Nephron (organoid): ENCODE measurements at regions not wholly inside any gene's neighbourhood (a gene's known extent, or its start where the extent isn't known, plus 50 kb on each side); places are given as distances from the start of the nearest gene placed in this dataset.

ENCODE experiments used
- H3K27ac Mint-ChIP-seq, 3 experiments: 2 replicates each; pipeline ENCODE4 v1.8.0; 2020; ENCODE audit warnings: mixed read lengths in 3 of 3, mild to moderate bottlenecking in 2 of 3, moderate library complexity in 1 of 3
- H3K27me3 Mint-ChIP-seq: 2 replicates; pipeline ENCODE4 v1.8.0; 2021; ENCODE audit warnings: low read depth, mild to moderate bottlenecking, moderate library complexity, mixed read lengths
- H3K36me3 Mint-ChIP-seq: 2 replicates; pipeline ENCODE4 v1.8.0; 2020; ENCODE audit warnings: low read depth, mixed read lengths
- H3K4me1 Mint-ChIP-seq: 2 replicates; pipeline ENCODE4 v1.8.0; 2020; ENCODE audit warnings: mixed read lengths
- H3K4me3 Mint-ChIP-seq, 3 experiments: 2 replicates each; pipeline ENCODE4 v1.8.0; 2020; ENCODE audit warnings: mild to moderate bottlenecking in 3 of 3, mixed read lengths in 3 of 3, moderate library complexity in 2 of 3
- H3K9me3 Mint-ChIP-seq: 2 replicates; pipeline ENCODE4 v1.8.0; 2020; ENCODE audit warnings: mixed read lengths
- CTCF ChIP-seq, 3 experiments: fragments of 200-600 bp; sonication (generic); IDR thresholded peaks; one replicate each; pipeline ENCODE4 v1.5.0; 2021; ENCODE audit warnings: antibody characterized with exemption in 3 of 3; ENCODE audit not compliant: unreplicated experiment in 3 of 3

DNA sequence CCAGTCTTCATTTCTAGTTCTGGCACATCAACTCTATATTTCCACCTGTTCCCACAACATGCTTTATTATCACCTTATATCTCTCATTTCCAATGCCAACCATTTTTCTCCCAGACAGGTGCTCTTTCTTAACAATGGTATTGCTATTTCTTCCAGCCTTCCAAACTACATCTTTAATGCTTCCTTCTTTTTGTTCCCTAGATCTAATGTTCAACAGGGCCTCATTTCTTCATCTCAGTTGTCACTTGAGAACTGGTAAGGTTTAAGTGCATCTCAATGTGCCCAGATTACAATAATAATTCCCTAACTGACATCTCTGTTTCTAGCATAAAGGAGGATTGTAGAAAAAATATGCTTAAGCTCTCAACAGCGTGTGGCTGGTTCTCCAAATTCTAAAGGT is 272.6 kb downstream of the COX7C start:
- Mint-ChIP-seq H3K36me3 (no peaks in the 10 kb centered on the region), H3K27ac (no peak overlapping the region), H3K27me3 (no peaks in the 10 kb centered on the region), H3K4me1 (peaks cover 6% of the 10 kb centered on the region), H3K4me3 (no peak overlapping the region), H3K9me3 (no peaks in the 10 kb centered on the region)
- no peak for TF ChIP-seq CTCF (IDR thresholded peaks at IDR 0.05; ENCODE audit: unreplicated experiment in 3 of 3)

GRCh38 chr5:86894056-86894455 is 276.3 kb downstream of the COX7C start:
- Mint-ChIP-seq H3K36me3 (no peaks in the 10 kb centered on the region), H3K4me3 (no peak overlapping the region)

GRCh38 chr5:86896916-86897315 is 279.2 kb downstream of the COX7C start:
- H3K36me3 Mint-ChIP-seq: no peaks in the 10 kb centered on the region
- H3K4me1 Mint-ChIP-seq: no peaks in the 10 kb centered on the region
- H3K27me3 Mint-ChIP-seq: no peaks in the 10 kb centered on the region
- H3K27ac Mint-ChIP-seq: no peak overlapping the region
- H3K9me3 Mint-ChIP-seq: no peaks in the 10 kb centered on the region
- no peak for TF ChIP-seq CTCF (IDR thresholded peaks at IDR 0.05; ENCODE audit: unreplicated experiment in 3 of 3)
- no peak overlapping the region for H3K4me3 Mint-ChIP-seq

More at GRCh38 chr5:86894056-86894455, 276.3 kb downstream of the COX7C start:
- no peaks in the 10 kb centered on the region for H3K4me1 Mint-ChIP-seq
- no peaks in the 10 kb centered on the region for H3K9me3 Mint-ChIP-seq
- no peak for TF ChIP-seq CTCF (IDR thresholded peaks at IDR 0.05; ENCODE audit: unreplicated experiment in 3 of 3)
- no peaks in the 10 kb centered on the region for H3K27me3 Mint-ChIP-seq
- H3K27ac Mint-ChIP-seq: no peak overlapping the region

GRCh38 chr5:86909418-86910295 is 291.9 kb downstream of the COX7C start:
- Mint-ChIP-seq H3K4me3 (no peak overlapping the region), H3K36me3 (no peaks in the 10 kb centered on the region), H3K27ac (no peak overlapping the region), H3K27me3 (no peaks in the 10 kb centered on the region), H3K9me3 (no peaks in the 10 kb centered on the region), H3K4me1 (no peaks in the 10 kb centered on the region)
- TF ChIP-seq CTCF (IDR thresholded peaks at IDR 0.05; ENCODE audit: unreplicated experiment in 3 of 3): no peak

- Mint-ChIP-seq H3K27ac (no peak overlapping the region), H3K4me3 (no peak overlapping the region), H3K27me3 (no peaks in the 10 kb centered on the region), H3K4me1 (no peaks in the 10 kb centered on the region), H3K36me3 (no peaks in the 10 kb centered on the region), H3K9me3 (no peaks in the 10 kb centered on the region)
- TF ChIP-seq CTCF (IDR thresholded peaks at IDR 0.05; ENCODE audit: unreplicated experiment in 3 of 3): no peak
Measured at GRCh38 chr5:86917117-86917579, 299.4 kb downstream of the COX7C start.

- no peak overlapping the region for H3K27ac Mint-ChIP-seq
- H3K36me3 Mint-ChIP-seq: no peaks in the 10 kb centered on the region
- no peaks in the 10 kb centered on the region for H3K27me3 Mint-ChIP-seq
Measured at GRCh38 chr5:86918246-86918645, 300.5 kb downstream of the COX7C start.

More at GRCh38 chr5:86918246-86918645, 300.5 kb downstream of the COX7C start:
- TF ChIP-seq CTCF (IDR thresholded peaks at IDR 0.05; ENCODE audit: unreplicated experiment in 3 of 3): no peak
- Mint-ChIP-seq H3K4me1 (no peaks in the 10 kb centered on the region), H3K4me3 (no peak overlapping the region), H3K9me3 (no peaks in the 10 kb centered on the region)
